IMR-90 (cell line): ENCODE measurements at regions not wholly inside any gene's neighbourhood (a gene's known extent, or its start where the extent isn't known, plus 50 kb on each side); places are given as distances from the start of the nearest gene placed in this dataset.

Source experiments
- ATAC-seq: fragments of 200-7000 bp; cut with Tn5 transposase; 2 replicates; pipeline ENCODE4 v1.9.1; 2020; ENCODE audit warnings: low read depth, mild to moderate bottlenecking, moderate library complexity
- BruUV-seq: library from RNA; stranded (reverse); fragments of 400-500 nt; replicated peaks from 2 replicates; lab custom pipeline; 2021; lab: Mats Ljungman, UMichigan
- CTCF ChIA-PET: fragments of 300-600 bp; formaldehyde crosslinking; extraction: SDS; loops from one replicate; lab custom pipeline; 2021; ENCODE audit warnings: antibody characterized with exemption; lab: Yijun Ruan, JAX
- POLR2A ChIA-PET: fragments of 300-600 bp; sonication (Branson Sonifier 250); formaldehyde crosslinking; loops from one replicate; lab custom pipeline; 2022; ENCODE audit warnings: antibody characterized with exemption; ENCODE audit not compliant: unreplicated experiment; lab: Charles Lee
- DNase-seq: peaks from one replicate; pipeline ENCODE4 v3.0.0; 2013
- H2AFZ ChIP-seq: replicated peaks from 2 replicates; pipeline ENCODE3; 2013; ENCODE audit warnings: low read length, mild to moderate bottlenecking; ENCODE audit not compliant: poor library complexity
- H2AK5ac ChIP-seq: 2 replicates; pipeline ENCODE4 v1.6.1; 2013; ENCODE audit warnings: low read depth, low read length, inconsistent platforms
- H2AK9ac ChIP-seq: replicated peaks from 2 replicates; pipeline ENCODE3; 2013; ENCODE audit warnings: mild to moderate bottlenecking, low read depth, low read length, moderate library complexity; ENCODE audit not compliant: poor library complexity
- H2BK120ac ChIP-seq: 2 replicates; pipeline ENCODE4 v1.6.1; 2013; ENCODE audit warnings: low read depth, low read length, inconsistent platforms
- H2BK15ac ChIP-seq: 3 replicates; pipeline ENCODE4 v1.6.1; 2013; ENCODE audit warnings: low read depth, low read length, inconsistent platforms
- H2BK20ac ChIP-seq: 2 replicates; pipeline ENCODE4 v1.6.1; 2013; ENCODE audit warnings: low read depth, mild to moderate bottlenecking, inconsistent platforms, low read length, moderate library complexity
- H2BK5ac ChIP-seq: 2 replicates; pipeline ENCODE4 v1.6.1; 2013; ENCODE audit warnings: mild to moderate bottlenecking, low read depth, low read length, inconsistent platforms; ENCODE audit not compliant: poor library complexity, severe bottlenecking
- H3K14ac ChIP-seq: replicated peaks from 2 replicates; pipeline ENCODE4 v1.6.1; 2013; ENCODE audit warnings: low read depth, low read length, inconsistent platforms
- H3K18ac ChIP-seq: 2 replicates; pipeline ENCODE4 v1.6.1; 2013; ENCODE audit warnings: low read depth, low read length, control low read depth
- H3K23ac ChIP-seq: 2 replicates; pipeline ENCODE4 v1.6.1; 2013; ENCODE audit warnings: low read depth, low read length, inconsistent platforms
- H3K27ac ChIP-seq: 2 replicates; pipeline ENCODE4 v1.5.1; 2013; ENCODE audit warnings: mild to moderate bottlenecking, control low read depth, low read length; ENCODE audit not compliant: insufficient read depth
- H3K27me3 ChIP-seq: 2 replicates; pipeline ENCODE4 v1.6.1; 2013; ENCODE audit warnings: low read length; ENCODE audit not compliant: control insufficient read depth, insufficient read depth
- H3K36me3 ChIP-seq: 2 replicates; pipeline ENCODE4 v1.6.1; 2013; ENCODE audit warnings: low read length, mixed read lengths; ENCODE audit not compliant: control insufficient read depth, insufficient read depth
- H3K4ac ChIP-seq: 2 replicates; pipeline ENCODE4 v1.6.1; 2013; ENCODE audit warnings: low read depth, low read length, inconsistent platforms
- H3K4me1 ChIP-seq: 2 replicates; pipeline ENCODE4 v1.6.1; 2013; ENCODE audit warnings: low read length, mixed read lengths; ENCODE audit not compliant: control insufficient read depth, insufficient read depth
- H3K4me2 ChIP-seq: 2 replicates; pipeline ENCODE4 v1.6.1; 2013; ENCODE audit warnings: low read depth, mild to moderate bottlenecking, control low read depth, low read length, moderate library complexity
- H3K4me3 ChIP-seq: 2 replicates; pipeline ENCODE4 v1.5.1; 2013; ENCODE audit warnings: low read depth, mild to moderate bottlenecking, control low read depth, low read length, moderate library complexity; ENCODE audit not compliant: insufficient read depth
- H3K56ac ChIP-seq: 2 replicates; pipeline ENCODE4 v1.6.1; 2013; ENCODE audit warnings: low read length, inconsistent platforms; ENCODE audit not compliant: insufficient read depth; ENCODE audit errors: extremely low read depth
- H3K79me1 ChIP-seq, 2 experiments: 2 replicates each; pipeline ENCODE4 v1.6.1; 2013; ENCODE audit warnings: low read length in 2 of 2, inconsistent platforms in 1 of 2, low read depth in 1 of 2
- H3K9ac ChIP-seq: 2 replicates; pipeline ENCODE4 v1.6.1; 2013; ENCODE audit warnings: low read depth, low read length, control low read depth
- H3K9me1 ChIP-seq: 2 replicates; pipeline ENCODE4 v1.6.1; 2013; ENCODE audit warnings: low read length, inconsistent platforms; ENCODE audit not compliant: insufficient read depth
- H3K9me3 ChIP-seq: 2 replicates; pipeline ENCODE4 v1.6.1; 2013; ENCODE audit warnings: low read length; ENCODE audit not compliant: control insufficient read depth, insufficient read depth
- H4K20me1 ChIP-seq: 2 replicates; pipeline ENCODE4 v1.6.1; 2013; ENCODE audit warnings: low read length, inconsistent platforms; ENCODE audit not compliant: insufficient read depth
- H4K5ac ChIP-seq: 2 replicates; pipeline ENCODE4 v1.6.1; 2013; ENCODE audit warnings: mild to moderate bottlenecking, low read depth, low read length, control low read depth
- H4K8ac ChIP-seq, 2 experiments: 2 replicates each; pipeline ENCODE4 v1.6.1; 2013; ENCODE audit warnings: low read depth in 2 of 2, low read length in 2 of 2, control low read depth in 1 of 2, inconsistent platforms in 1 of 2
- H4K91ac ChIP-seq: 2 replicates; pipeline ENCODE4 v1.6.1; 2013; ENCODE audit warnings: low read depth, low read length, inconsistent platforms; ENCODE audit not compliant: insufficient read depth
- BHLHE40 ChIP-seq: fragments of 150-350 bp; IDR thresholded peaks from 2 replicates; pipeline ENCODE4 v1.6.1; 2016; ENCODE audit warnings: mild to moderate bottlenecking, low read depth, low read length
- CEBPB ChIP-seq: IDR thresholded peaks from 2 replicates; pipeline ENCODE4 v1.6.1; 2012; ENCODE audit warnings: low read depth, low read length, improper control_type of control experiment
- FOS ChIP-seq: fragments of 150-350 bp; IDR thresholded peaks from 2 replicates; pipeline ENCODE4 v1.6.1; 2016; ENCODE audit warnings: low read depth, low read length
- MAFK ChIP-seq: IDR thresholded peaks from 2 replicates; pipeline ENCODE4 v1.6.1; 2012; ENCODE audit warnings: low read depth, low read length, improper control_type of control experiment
- MAZ ChIP-seq: IDR thresholded peaks from 2 replicates; pipeline ENCODE4 v1.6.1; 2012; ENCODE audit warnings: low read depth, mild to moderate bottlenecking, low read length, improper control_type of control experiment, moderate library complexity, borderline replicate concordance
- MXI1 ChIP-seq: IDR thresholded peaks from 2 replicates; pipeline ENCODE4 v1.6.1; 2012; ENCODE audit warnings: low read depth, mild to moderate bottlenecking, low read length, moderate library complexity, borderline replicate concordance
- SMC3 ChIP-seq: fragments of 150-350 bp; IDR thresholded peaks from 2 replicates; pipeline ENCODE4 v1.6.1; 2016; ENCODE audit warnings: low read depth, mild to moderate bottlenecking, antibody characterized with exemption, low read length, moderate library complexity
- WGBS, 2 experiments: methylation state at CpG; one replicate each; pipeline versions ENCODE4 v1.1.5 to v1.1.7; 2013; ENCODE audit warnings: missing lambda C conversion rate in 2 of 2; ENCODE audit not compliant: insufficient read length in 1 of 2; ENCODE audit errors: extremely low coverage in 2 of 2; 5-methylcytosine and 5-hydroxymethylcytosine counted together
- dilution Hi-C: fragments of 300-500 bp; cut with HindIII; formaldehyde crosslinking; loops from one replicate; pipeline ENCODE4 v1.14.3; 2018; ENCODE audit warnings: low sequenced_read_pairs; ENCODE audit not compliant: unreplicated experiment
- in situ Hi-C: fragments of 300-500 bp; cut with MboI; formaldehyde crosslinking; loops from 3 replicates; pipeline ENCODE4 v1.14.3; 2019; ENCODE audit warnings: low sequenced_read_pairs, inconsistent platforms, mixed read lengths
- intact Hi-C: fragments of 100-400 bp; cut with micrococcal nuclease; formaldehyde crosslinking; loops from 2 replicates; pipeline ENCODE4 v1.10.0; 2022
- TF ChIP-seq, protein P1 (sequence below): fragments of 150-350 bp; IDR thresholded peaks from 2 replicates; pipeline ENCODE4 v1.6.1; 2017; ENCODE audit warnings: mild to moderate bottlenecking, antibody characterized with exemption, low read length, low read depth
- TF ChIP-seq, protein P2 (sequence below): fragments of 150-350 bp; IDR thresholded peaks from 2 replicates; pipeline ENCODE4 v1.6.1; 2016; ENCODE audit warnings: low read depth, mild to moderate bottlenecking, low read length, moderate library complexity, borderline replicate concordance
- TF ChIP-seq, protein P3 (sequence below): conservative IDR thresholded peaks from 2 replicates; pipeline ENCODE4 v1.5.1; 2012; ENCODE audit warnings: mild to moderate bottlenecking, low read depth, low read length, improper control_type of control experiment

DNA sequence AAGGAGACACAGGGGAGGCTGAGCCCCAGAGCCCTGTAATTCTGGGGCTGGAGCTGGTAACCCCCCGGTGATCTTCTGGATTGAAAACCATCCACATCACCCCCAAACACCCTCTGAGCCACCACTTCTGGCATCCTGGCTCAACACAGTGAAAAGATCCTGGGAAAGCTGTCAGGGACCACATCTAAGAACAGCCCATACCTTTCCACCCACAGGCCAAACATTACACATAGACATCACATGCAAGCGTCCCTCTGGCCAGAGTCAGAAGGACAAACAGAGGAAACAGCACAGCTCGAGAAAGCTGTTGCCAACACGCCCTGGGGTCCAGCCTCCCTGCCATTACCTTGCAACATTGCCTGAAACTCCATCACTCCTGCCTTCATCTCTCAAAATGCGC lies 469.5 kb downstream of the SOX6 start:
- ChIA-PET CTCF (no interaction called here), POLR2A (no interaction called here)
- no CpG with 5 or more reads among the region's 5 CpGs for WGBS, 2 experiments
- no peaks in the 10 kb centered on the region for H3K9me3 ChIP-seq
- in situ Hi-C loops, result no loop called here
- peak overlapping the region; percentile 63; the same call in 1 of the 2 replicates for H2AK5ac ChIP-seq
- H3K36me3 ChIP-seq, result no peaks in the 10 kb centered on the region
- H3K4me2 ChIP-seq, result no peak overlapping the region
- H4K20me1 ChIP-seq, result no peaks in the 10 kb centered on the region
- peak overlapping the region; percentile 2; the same call in 1 of the 2 replicates for H3K18ac ChIP-seq
- H3K9me1 ChIP-seq, result peaks cover 13% of the 10 kb centered on the region
- DNase-seq (peak; percentile 73), ATAC-seq (no peak)
- no peak overlapping the region for H3K23ac ChIP-seq
- H2BK5ac ChIP-seq, result no peak overlapping the region
- H4K91ac ChIP-seq, result peak overlapping the region; percentile 49
- H4K5ac ChIP-seq, result no peak overlapping the region
- peak overlapping the region; percentile 14 for H3K4ac ChIP-seq
- H3K27me3 ChIP-seq, result no peaks in the 10 kb centered on the region
- H2BK15ac ChIP-seq, result peak overlapping the region; percentile 19; the same call in 1 of the 3 replicates
- peak overlapping the region; percentile 55; the same call in 1 of the 2 replicates for H3K14ac ChIP-seq
- no peak overlapping the region for H3K27ac ChIP-seq
- H3K9ac ChIP-seq, result no peak overlapping the region
- no peak overlapping the region for H3K4me3 ChIP-seq
- dilution Hi-C loops, result no loop called here
- no peak overlapping the region for H3K56ac ChIP-seq
- peak overlapping the region; percentile 36 for H2AFZ ChIP-seq
- H2BK20ac ChIP-seq, result peak overlapping the region; percentile 44
- H2BK120ac ChIP-seq, result peak overlapping the region; percentile 56
- H3K4me1 ChIP-seq, result peaks cover 21% of the 10 kb centered on the region
- intact Hi-C loops, result no loop called here
- no TSS peak for BruUV-seq
- TF ChIP-seq SMC3, result no peak
- no peak for TF ChIP-seq MXI1
- TF ChIP-seq, protein P1, sequence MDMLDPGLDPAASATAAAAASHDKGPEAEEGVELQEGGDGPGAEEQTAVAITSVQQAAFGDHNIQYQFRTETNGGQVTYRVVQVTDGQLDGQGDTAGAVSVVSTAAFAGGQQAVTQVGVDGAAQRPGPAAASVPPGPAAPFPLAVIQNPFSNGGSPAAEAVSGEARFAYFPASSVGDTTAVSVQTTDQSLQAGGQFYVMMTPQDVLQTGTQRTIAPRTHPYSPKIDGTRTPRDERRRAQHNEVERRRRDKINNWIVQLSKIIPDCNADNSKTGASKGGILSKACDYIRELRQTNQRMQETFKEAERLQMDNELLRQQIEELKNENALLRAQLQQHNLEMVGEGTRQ, result no peak
- TF ChIP-seq, protein P2, sequence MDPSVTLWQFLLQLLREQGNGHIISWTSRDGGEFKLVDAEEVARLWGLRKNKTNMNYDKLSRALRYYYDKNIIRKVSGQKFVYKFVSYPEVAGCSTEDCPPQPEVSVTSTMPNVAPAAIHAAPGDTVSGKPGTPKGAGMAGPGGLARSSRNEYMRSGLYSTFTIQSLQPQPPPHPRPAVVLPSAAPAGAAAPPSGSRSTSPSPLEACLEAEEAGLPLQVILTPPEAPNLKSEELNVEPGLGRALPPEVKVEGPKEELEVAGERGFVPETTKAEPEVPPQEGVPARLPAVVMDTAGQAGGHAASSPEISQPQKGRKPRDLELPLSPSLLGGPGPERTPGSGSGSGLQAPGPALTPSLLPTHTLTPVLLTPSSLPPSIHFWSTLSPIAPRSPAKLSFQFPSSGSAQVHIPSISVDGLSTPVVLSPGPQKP, result no peak
- TF ChIP-seq MAZ, result no peak
- TF ChIP-seq FOS, result 0 out of 2 replicates have a peak, but pooled peaks have one; percentile 15
- TF ChIP-seq MAFK, result no peak
- TF ChIP-seq, protein P3, sequence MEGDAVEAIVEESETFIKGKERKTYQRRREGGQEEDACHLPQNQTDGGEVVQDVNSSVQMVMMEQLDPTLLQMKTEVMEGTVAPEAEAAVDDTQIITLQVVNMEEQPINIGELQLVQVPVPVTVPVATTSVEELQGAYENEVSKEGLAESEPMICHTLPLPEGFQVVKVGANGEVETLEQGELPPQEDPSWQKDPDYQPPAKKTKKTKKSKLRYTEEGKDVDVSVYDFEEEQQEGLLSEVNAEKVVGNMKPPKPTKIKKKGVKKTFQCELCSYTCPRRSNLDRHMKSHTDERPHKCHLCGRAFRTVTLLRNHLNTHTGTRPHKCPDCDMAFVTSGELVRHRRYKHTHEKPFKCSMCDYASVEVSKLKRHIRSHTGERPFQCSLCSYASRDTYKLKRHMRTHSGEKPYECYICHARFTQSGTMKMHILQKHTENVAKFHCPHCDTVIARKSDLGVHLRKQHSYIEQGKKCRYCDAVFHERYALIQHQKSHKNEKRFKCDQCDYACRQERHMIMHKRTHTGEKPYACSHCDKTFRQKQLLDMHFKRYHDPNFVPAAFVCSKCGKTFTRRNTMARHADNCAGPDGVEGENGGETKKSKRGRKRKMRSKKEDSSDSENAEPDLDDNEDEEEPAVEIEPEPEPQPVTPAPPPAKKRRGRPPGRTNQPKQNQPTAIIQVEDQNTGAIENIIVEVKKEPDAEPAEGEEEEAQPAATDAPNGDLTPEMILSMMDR, result no peak
- TF ChIP-seq BHLHE40, result peak; percentile 86
- 0 out of 2 replicates have a peak, but pooled peaks have one; percentile 31 for TF ChIP-seq CEBPB
- no peaks in the 10 kb centered on the region for H3K79me1 ChIP-seq
- H4K8ac ChIP-seq, result 0 out of 4 replicates have a peak overlapping the region, but pooled peaks of 1 of the 2 experiments have one; percentile 15
- no peak overlapping the region for H2AK9ac ChIP-seq
